ENCODE measurements at regions not wholly inside any gene's neighbourhood (a gene's known extent, or its start where the extent isn't known, plus 50 kb on each side); places are given as distances from the start of the nearest gene placed in this dataset.

- Histone ChIP-seq H3K36me3 (ENCODE audit: low read depth) (no peaks in the 10 kb centered on the region), H3K4me3 (no peak overlapping the region), H4K20me1 (ENCODE audit: insufficient read depth) (no peaks in the 10 kb centered on the region), H3K9ac (no peak overlapping the region), H3K27ac (no peak overlapping the region), H3K9me3 (ENCODE audit: low read depth) (no peaks in the 10 kb centered on the region), H3K4me2 (ENCODE audit: unreplicated experiment) (no peak overlapping the region), H3F3A (ENCODE audit: insufficient read depth) (no peaks in the 10 kb centered on the region), H3K4me1 (ENCODE audit: insufficient read depth) (no peaks in the 10 kb centered on the region), H3K79me2 (ENCODE audit: insufficient read depth) (no peaks in the 10 kb centered on the region), H3K9me2 (ENCODE audit: insufficient read depth) (no peaks in the 10 kb centered on the region), H3K27me3 (replicated peaks; ENCODE audit: insufficient read depth) (no peaks in the 10 kb centered on the region), H2AFZ (no peak overlapping the region)
- no peak for TF ChIP-seq EZH2 (IDR thresholded peaks at IDR 0.05; ENCODE audit: insufficient read depth, poor library complexity, severe bottlenecking)
- no peak for TF ChIP-seq EZH2phosphoT487 (IDR thresholded peaks at IDR 0.05; ENCODE audit: insufficient read depth, low read depth)
- no peak for DNase-seq
- in situ Hi-C loops (cut with MboI) = no loop called here
- WGBS, 2 experiments (ENCODE audit: low coverage in 1 of 2, low lambda C conversion rate in 2 of 2, missing lambda C conversion rate in 2 of 2) = 32 to 37% methylated on average over 5 of the region's 5 CpGs
These were observed 1343.8 kb upstream of the LRRTM1 start for GRCh38 chr2:81648370-81648769.

- Histone ChIP-seq H3K9ac (no peak overlapping the region), H3K4me1 (ENCODE audit: insufficient read depth) (no peaks in the 10 kb centered on the region), H3K79me2 (ENCODE audit: insufficient read depth) (no peaks in the 10 kb centered on the region), H3K36me3 (ENCODE audit: low read depth) (no peaks in the 10 kb centered on the region), H3K4me3 (no peak overlapping the region), H3K9me3 (ENCODE audit: low read depth) (no peaks in the 10 kb centered on the region), H4K20me1 (ENCODE audit: insufficient read depth) (no peaks in the 10 kb centered on the region), H3K4me2 (ENCODE audit: unreplicated experiment) (no peak overlapping the region), H3F3A (ENCODE audit: insufficient read depth) (no peaks in the 10 kb centered on the region), H3K9me2 (ENCODE audit: insufficient read depth) (no peaks in the 10 kb centered on the region), H3K27ac (no peak overlapping the region), H2AFZ (no peak overlapping the region), H3K27me3 (replicated peaks; ENCODE audit: insufficient read depth) (no peaks in the 10 kb centered on the region)
- TF ChIP-seq EZH2 (IDR thresholded peaks at IDR 0.05; ENCODE audit: insufficient read depth, poor library complexity, severe bottlenecking) = no peak
- no peak for TF ChIP-seq EZH2phosphoT487 (IDR thresholded peaks at IDR 0.05; ENCODE audit: insufficient read depth, low read depth)
- DNase-seq = no peak
- in situ Hi-C loops (cut with MboI) = no loop called here
These were observed 1343.2 kb upstream of the LRRTM1 start for GRCh38 chr2:81647715-81648230.

GRCh38 chr2:81645745-81646301 is 1341.3 kb upstream of the LRRTM1 start:
- H3K9me2 ChIP-seq (ENCODE audit: insufficient read depth) = no peaks in the 10 kb centered on the region
- no peak overlapping the region for H3K4me2 ChIP-seq (ENCODE audit: unreplicated experiment)
- no peaks in the 10 kb centered on the region for H3K27me3 ChIP-seq (replicated peaks; ENCODE audit: insufficient read depth)
- no peaks in the 10 kb centered on the region for H4K20me1 ChIP-seq (ENCODE audit: insufficient read depth)
- 0 to 2% methylated on average over 2 of the region's 2 CpGs for WGBS, 2 experiments (ENCODE audit: low coverage in 1 of 2, low lambda C conversion rate in 2 of 2, missing lambda C conversion rate in 2 of 2)
- H3K4me1 ChIP-seq (ENCODE audit: insufficient read depth) = no peaks in the 10 kb centered on the region
- H3K27ac ChIP-seq = no peak overlapping the region
- H2AFZ ChIP-seq = no peak overlapping the region
- no peak overlapping the region for H3K9ac ChIP-seq
- DNase-seq = no peak
- H3K79me2 ChIP-seq (ENCODE audit: insufficient read depth) = no peaks in the 10 kb centered on the region
- H3K36me3 ChIP-seq (ENCODE audit: low read depth) = no peaks in the 10 kb centered on the region
- in situ Hi-C loops (cut with MboI) = no loop called here
- H3F3A ChIP-seq (ENCODE audit: insufficient read depth) = no peaks in the 10 kb centered on the region
- no peak overlapping the region for H3K4me3 ChIP-seq
- TF ChIP-seq EZH2 (IDR thresholded peaks at IDR 0.05; ENCODE audit: insufficient read depth, poor library complexity, severe bottlenecking) (no peak), EZH2phosphoT487 (IDR thresholded peaks at IDR 0.05; ENCODE audit: insufficient read depth, low read depth) (no peak)
- H3K9me3 ChIP-seq (ENCODE audit: low read depth) = no peaks in the 10 kb centered on the region

- H3K27ac ChIP-seq = no peak overlapping the region
- H3K9ac ChIP-seq = no peak overlapping the region
- H3K4me1 ChIP-seq (ENCODE audit: insufficient read depth) = no peaks in the 10 kb centered on the region
- H4K20me1 ChIP-seq (ENCODE audit: insufficient read depth) = no peaks in the 10 kb centered on the region
- H3F3A ChIP-seq (ENCODE audit: insufficient read depth) = no peaks in the 10 kb centered on the region
- no peak for DNase-seq
- no peaks in the 10 kb centered on the region for H3K9me3 ChIP-seq (ENCODE audit: low read depth)
- H2AFZ ChIP-seq = no peak overlapping the region
- no peaks in the 10 kb centered on the region for H3K9me2 ChIP-seq (ENCODE audit: insufficient read depth)
- no peak overlapping the region for H3K4me3 ChIP-seq
- in situ Hi-C loops (cut with MboI) = no loop called here
- TF ChIP-seq EZH2 (IDR thresholded peaks at IDR 0.05; ENCODE audit: insufficient read depth, poor library complexity, severe bottlenecking) (no peak), EZH2phosphoT487 (IDR thresholded peaks at IDR 0.05; ENCODE audit: insufficient read depth, low read depth) (no peak)
- no peaks in the 10 kb centered on the region for H3K79me2 ChIP-seq (ENCODE audit: insufficient read depth)
- no peak overlapping the region for H3K4me2 ChIP-seq (ENCODE audit: unreplicated experiment)
- WGBS, 2 experiments (ENCODE audit: low coverage in 1 of 2, low lambda C conversion rate in 2 of 2, missing lambda C conversion rate in 2 of 2) = 0% methylated on average over 1 of the region's 1 CpG
- H3K36me3 ChIP-seq (ENCODE audit: low read depth) = no peaks in the 10 kb centered on the region
- H3K27me3 ChIP-seq (replicated peaks; ENCODE audit: insufficient read depth) = no peaks in the 10 kb centered on the region
These were observed 1339.6 kb upstream of the LRRTM1 start for GRCh38 chr2:81644189-81644588.

GRCh38 chr2:81624825-81625224 is 1320.3 kb upstream of the LRRTM1 start:
- no peak overlapping the region for H2AFZ ChIP-seq
- no peak overlapping the region for H3K4me3 ChIP-seq
- H3K4me2 ChIP-seq (ENCODE audit: unreplicated experiment) = no peak overlapping the region
- no peaks in the 10 kb centered on the region for H3K9me3 ChIP-seq (ENCODE audit: low read depth)
- H3F3A ChIP-seq (ENCODE audit: insufficient read depth) = no peaks in the 10 kb centered on the region
- H3K9me2 ChIP-seq (ENCODE audit: insufficient read depth) = no peaks in the 10 kb centered on the region
- no peak for TF ChIP-seq EZH2 (IDR thresholded peaks at IDR 0.05; ENCODE audit: insufficient read depth, poor library complexity, severe bottlenecking)
- TF ChIP-seq EZH2phosphoT487 (IDR thresholded peaks at IDR 0.05; ENCODE audit: insufficient read depth, low read depth) = no peak
- no peaks in the 10 kb centered on the region for H3K27me3 ChIP-seq (replicated peaks; ENCODE audit: insufficient read depth)
- in situ Hi-C loops (cut with MboI) = no loop called here
- H3K36me3 ChIP-seq (ENCODE audit: low read depth) = no peaks in the 10 kb centered on the region
- no peak overlapping the region for H3K27ac ChIP-seq
- no peak overlapping the region for H3K9ac ChIP-seq
- H3K4me1 ChIP-seq (ENCODE audit: insufficient read depth) = no peaks in the 10 kb centered on the region
- no peaks in the 10 kb centered on the region for H3K79me2 ChIP-seq (ENCODE audit: insufficient read depth)
- DNase-seq = no peak
- 34 to 36% methylated on average over 2 of the region's 2 CpGs for WGBS, 2 experiments (ENCODE audit: low coverage in 1 of 2, low lambda C conversion rate in 2 of 2, missing lambda C conversion rate in 2 of 2)
- no peaks in the 10 kb centered on the region for H4K20me1 ChIP-seq (ENCODE audit: insufficient read depth)

Measured in GM23248 (cell line).